ENCODE measurements at regions not wholly inside any gene's neighbourhood (a gene's known extent, or its start where the extent isn't known, plus 50 kb on each side); places are given as distances from the start of the nearest gene placed in this dataset.

DNA sequence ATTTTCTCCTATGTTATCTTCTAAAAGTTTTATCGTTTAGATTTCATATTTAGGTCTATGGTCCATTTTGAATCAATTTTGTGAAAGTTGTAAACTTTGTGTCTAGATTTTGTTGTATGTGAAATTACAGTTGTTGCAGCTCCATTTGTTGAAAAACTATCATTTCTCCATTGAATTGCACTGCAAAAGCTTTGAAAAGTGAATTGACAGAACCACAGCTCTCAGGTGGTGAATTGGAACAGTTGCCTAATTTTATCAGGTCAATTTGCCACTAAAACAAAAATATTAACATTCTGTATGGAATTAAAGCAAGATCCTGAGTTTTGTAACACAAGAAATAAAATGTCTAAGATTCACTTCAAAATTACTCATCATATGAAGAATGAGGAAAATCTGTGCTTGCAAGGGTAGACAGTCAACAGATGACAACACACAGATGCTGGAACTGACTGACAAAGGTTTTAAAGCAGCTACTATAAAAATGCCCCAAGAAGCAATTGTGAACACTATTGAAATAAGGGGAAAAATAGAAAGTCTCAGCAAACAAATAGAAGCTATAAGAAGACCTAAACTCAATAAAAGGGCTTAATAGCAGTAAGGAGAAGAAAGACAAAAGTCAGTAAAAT is 346.7 kb downstream of the PAX1 start (continued):
- TF ChIP-seq KDM5A (IDR thresholded peaks at IDR 0.05; ENCODE audit: low read length) = no peak

Data from H1 (cell line).